ENCODE measurements at regions not wholly inside any gene's neighbourhood (a gene's known extent, or its start where the extent isn't known, plus 50 kb on each side); places are given as distances from the start of the nearest gene placed in this dataset.

- no peak for DNase-seq
Measured at GRCh38 chr10:131781791-131782190, 119.0 kb upstream of the PPP2R2D start.

GRCh38 chr10:131784363-131785120, 116.3 kb upstream of the PPP2R2D start:
- DNase-seq: no peak

GRCh38 chr10:131785121-131785460, 115.7 kb upstream of the PPP2R2D start:
- no peak for DNase-seq

GRCh38 chr10:131786756-131787605, 113.8 kb upstream of the PPP2R2D start:
- peak; percentile 7 for DNase-seq

- no peak for DNase-seq
Measured at GRCh38 chr10:131787961-131788360, 112.8 kb upstream of the PPP2R2D start.

- DNase-seq: no peak
Measured at GRCh38 chr10:131788386-131788785, 112.4 kb upstream of the PPP2R2D start.

GRCh38 chr10:131789516-131789915, 111.3 kb upstream of the PPP2R2D start:
- no peak for DNase-seq

- no peak for DNase-seq
Measured at GRCh38 chr10:131790021-131790420, 110.8 kb upstream of the PPP2R2D start.

- no peak for DNase-seq
Measured at GRCh38 chr10:131792011-131792651, 108.7 kb upstream of the PPP2R2D start.

GRCh38 chr10:131792809-131793208, 108.0 kb upstream of the PPP2R2D start:
- no peak for DNase-seq

- no peak for DNase-seq
Measured at GRCh38 chr10:131795761-131796160, 105.0 kb upstream of the PPP2R2D start.

- DNase-seq: no peak
Measured at GRCh38 chr10:131797626-131798025, 103.2 kb upstream of the PPP2R2D start.

- DNase-seq: no peak
Measured at GRCh38 chr10:131799429-131799828, 101.4 kb upstream of the PPP2R2D start.

- DNase-seq: no peak
Measured at GRCh38 chr10:131802156-131802915, 98.5 kb upstream of the PPP2R2D start.

GRCh38 chr10:131802996-131803395, 97.8 kb upstream of the PPP2R2D start:
- no peak for DNase-seq

GRCh38 chr10:131803860-131804425, 96.9 kb upstream of the PPP2R2D start:
- DNase-seq: no peak

GRCh38 chr10:131804551-131805295, 96.1 kb upstream of the PPP2R2D start:
- DNase-seq: no peak

- DNase-seq: no peak
Measured at GRCh38 chr10:131805696-131806095, 95.1 kb upstream of the PPP2R2D start.

- DNase-seq: no peak
Measured at GRCh38 chr10:131806146-131806545, 94.7 kb upstream of the PPP2R2D start.

- no peak for DNase-seq
Measured at GRCh38 chr10:131806646-131807317, 94.0 kb upstream of the PPP2R2D start.

GRCh38 chr10:131808370-131808930, 92.4 kb upstream of the PPP2R2D start:
- DNase-seq: no peak

All from EL (cell line).